ENCODE measurements at regions not wholly inside any gene's neighbourhood (a gene's known extent, or its start where the extent isn't known, plus 50 kb on each side); places are given as distances from the start of the nearest gene placed in this dataset.

DNA sequence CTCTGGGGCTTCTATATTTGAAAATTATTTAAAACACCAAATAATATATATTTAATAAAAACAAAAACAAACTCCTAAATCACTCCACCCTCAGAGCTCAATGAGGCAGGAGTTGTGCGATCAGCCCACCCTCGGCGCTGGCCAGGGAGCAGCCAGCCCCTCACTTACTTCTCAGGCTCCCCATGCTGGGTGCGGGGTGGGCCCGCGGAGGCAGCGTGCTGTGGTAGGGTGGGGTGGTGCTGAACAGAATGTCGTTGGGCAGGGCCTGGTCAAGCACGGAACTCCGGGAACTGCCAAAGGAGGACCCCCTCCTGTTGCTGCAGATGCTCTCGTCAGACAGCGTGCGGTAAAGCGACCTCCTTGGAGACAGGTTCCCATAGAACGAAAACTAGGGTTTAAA lies 204.5 kb downstream of the SIPA1L2 start:
- TF ChIP-seq, protein P1, sequence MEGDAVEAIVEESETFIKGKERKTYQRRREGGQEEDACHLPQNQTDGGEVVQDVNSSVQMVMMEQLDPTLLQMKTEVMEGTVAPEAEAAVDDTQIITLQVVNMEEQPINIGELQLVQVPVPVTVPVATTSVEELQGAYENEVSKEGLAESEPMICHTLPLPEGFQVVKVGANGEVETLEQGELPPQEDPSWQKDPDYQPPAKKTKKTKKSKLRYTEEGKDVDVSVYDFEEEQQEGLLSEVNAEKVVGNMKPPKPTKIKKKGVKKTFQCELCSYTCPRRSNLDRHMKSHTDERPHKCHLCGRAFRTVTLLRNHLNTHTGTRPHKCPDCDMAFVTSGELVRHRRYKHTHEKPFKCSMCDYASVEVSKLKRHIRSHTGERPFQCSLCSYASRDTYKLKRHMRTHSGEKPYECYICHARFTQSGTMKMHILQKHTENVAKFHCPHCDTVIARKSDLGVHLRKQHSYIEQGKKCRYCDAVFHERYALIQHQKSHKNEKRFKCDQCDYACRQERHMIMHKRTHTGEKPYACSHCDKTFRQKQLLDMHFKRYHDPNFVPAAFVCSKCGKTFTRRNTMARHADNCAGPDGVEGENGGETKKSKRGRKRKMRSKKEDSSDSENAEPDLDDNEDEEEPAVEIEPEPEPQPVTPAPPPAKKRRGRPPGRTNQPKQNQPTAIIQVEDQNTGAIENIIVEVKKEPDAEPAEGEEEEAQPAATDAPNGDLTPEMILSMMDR (IDR thresholded peaks at IDR 0.05): no peak
- ChIA-PET CTCF (interaction anchor here (1.1 to 1.2 kb wide), 2 partner anchors 9 to 14 kb away, joined by 3 read pairs; no protein-coding TSS in a partner anchor), POLR2A (no interaction called here)
- no peaks in the 10 kb centered on the region for H3K9me3 ChIP-seq (ENCODE audit: control insufficient read depth in 1 of 2, insufficient read depth in 1 of 2, low read length in 2 of 2)
- H3K4me1 Mint-ChIP-seq (ENCODE audit: low read depth): no peaks in the 10 kb centered on the region
- no peaks in the 10 kb centered on the region for H3K9me3 Mint-ChIP-seq
- ATAC-seq (ENCODE audit: poor library complexity) (no peak), DNase-seq (no peak)
- no peak overlapping the region for H3K27ac ChIP-seq (ENCODE audit: low read depth in 1 of 2, low read length in 2 of 2)
- no peaks in the 10 kb centered on the region for H3K27me3 ChIP-seq (ENCODE audit: control insufficient read depth in 1 of 2, insufficient read depth in 2 of 2, low read length in 2 of 2)
- no peaks in the 10 kb centered on the region for H3K4me1 ChIP-seq (ENCODE audit: insufficient read depth, low read length)
- H3K4me3 Mint-ChIP-seq: no peak overlapping the region
- intact Hi-C loops (cut with DNase I, micrococcal nuclease): no loop called here
- no peaks in the 10 kb centered on the region for H3K27me3 Mint-ChIP-seq
- H3K4me3 ChIP-seq (ENCODE audit: low read length): no peak overlapping the region
- no peak overlapping the region for H3K27ac Mint-ChIP-seq
- no peaks in the 10 kb centered on the region for H3K36me3 Mint-ChIP-seq (ENCODE audit: low read depth)
- no peaks in the 10 kb centered on the region for H3K36me3 ChIP-seq (ENCODE audit: insufficient read depth, low read length)

DNA sequence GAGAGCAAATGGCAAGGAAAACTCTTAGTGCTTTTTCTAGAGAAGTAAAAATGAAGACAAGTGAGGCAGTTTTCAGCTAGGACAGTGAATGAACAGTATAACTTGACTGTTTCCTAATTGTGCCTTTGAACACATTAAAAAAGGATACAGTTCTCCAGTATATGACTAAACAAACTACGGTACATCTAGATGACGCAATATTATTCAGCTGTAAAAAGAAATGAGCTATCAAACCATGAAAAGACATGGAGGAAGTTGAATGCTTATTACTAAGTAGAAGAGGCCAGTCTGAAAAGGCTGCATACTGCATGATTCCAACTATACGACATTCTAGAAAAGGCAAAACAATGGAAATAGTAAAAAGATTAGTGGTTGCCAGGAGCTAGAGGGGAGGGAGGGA lies 206.3 kb downstream of the SIPA1L2 start:
- no peak overlapping the region for H3K4me3 ChIP-seq (ENCODE audit: low read length)
- intact Hi-C loops (cut with DNase I, micrococcal nuclease): no loop called here
- H3K4me3 Mint-ChIP-seq: no peak overlapping the region
- no peaks in the 10 kb centered on the region for H3K9me3 ChIP-seq (ENCODE audit: control insufficient read depth in 1 of 2, insufficient read depth in 1 of 2, low read length in 2 of 2)
- H3K4me1 ChIP-seq (ENCODE audit: insufficient read depth, low read length): no peaks in the 10 kb centered on the region
- H3K36me3 ChIP-seq (ENCODE audit: insufficient read depth, low read length): no peaks in the 10 kb centered on the region
- TF ChIP-seq, protein P1 (IDR thresholded peaks at IDR 0.05): no peak
- DNase-seq (no peak), ATAC-seq (ENCODE audit: poor library complexity) (no peak)
- no peaks in the 10 kb centered on the region for H3K27me3 Mint-ChIP-seq
- ChIA-PET POLR2A (no interaction called here), CTCF (no interaction called here)
- H3K27ac Mint-ChIP-seq: no peak overlapping the region
- H3K27me3 ChIP-seq (ENCODE audit: control insufficient read depth in 1 of 2, insufficient read depth in 2 of 2, low read length in 2 of 2): no peaks in the 10 kb centered on the region
- H3K27ac ChIP-seq (ENCODE audit: low read depth in 1 of 2, low read length in 2 of 2): no peak overlapping the region
- H3K9me3 Mint-ChIP-seq: no peaks in the 10 kb centered on the region
- H3K4me1 Mint-ChIP-seq (ENCODE audit: low read depth): no peaks in the 10 kb centered on the region
- H3K36me3 Mint-ChIP-seq (ENCODE audit: low read depth): no peaks in the 10 kb centered on the region

DNA sequence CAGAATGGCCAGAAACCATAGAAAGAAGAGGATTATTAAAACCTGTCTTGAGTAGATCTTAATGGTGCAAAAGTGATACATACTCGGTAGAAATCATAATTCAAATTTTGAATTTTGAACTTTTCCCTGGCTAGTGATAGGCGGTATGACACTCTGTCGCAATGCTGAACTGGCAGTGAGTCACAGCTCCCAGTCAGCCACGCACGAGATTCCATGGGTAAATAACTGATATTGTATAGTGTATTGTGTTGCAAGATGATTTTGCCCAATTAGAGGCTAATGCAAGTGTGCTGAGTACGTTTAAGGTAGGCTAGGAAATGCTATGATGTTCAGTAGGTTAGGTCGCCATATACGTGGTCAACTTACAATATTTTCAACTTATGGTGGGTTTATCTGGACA lies 207.0 kb downstream of the SIPA1L2 start:
- intact Hi-C loops (cut with DNase I, micrococcal nuclease): no loop called here
- Histone ChIP-seq H3K27ac (ENCODE audit: low read depth in 1 of 2, low read length in 2 of 2) (no peak overlapping the region), H3K27me3 (ENCODE audit: control insufficient read depth in 1 of 2, insufficient read depth in 2 of 2, low read length in 2 of 2) (no peaks in the 10 kb centered on the region), H3K4me1 (ENCODE audit: insufficient read depth, low read length) (no peaks in the 10 kb centered on the region), H3K4me3 (ENCODE audit: low read length) (no peak overlapping the region), H3K9me3 (ENCODE audit: control insufficient read depth in 1 of 2, insufficient read depth in 1 of 2, low read length in 2 of 2) (no peaks in the 10 kb centered on the region), H3K36me3 (ENCODE audit: insufficient read depth, low read length) (no peaks in the 10 kb centered on the region)
- H3K4me3 Mint-ChIP-seq: no peak overlapping the region
- POLR2A ChIA-PET: no interaction called here
- H3K27ac Mint-ChIP-seq: no peak overlapping the region
- no peaks in the 10 kb centered on the region for H3K27me3 Mint-ChIP-seq
- no peaks in the 10 kb centered on the region for H3K9me3 Mint-ChIP-seq
- DNase-seq (no peak), ATAC-seq (ENCODE audit: poor library complexity) (no peak)
- H3K36me3 Mint-ChIP-seq (ENCODE audit: low read depth): no peaks in the 10 kb centered on the region
- H3K4me1 Mint-ChIP-seq (ENCODE audit: low read depth): no peaks in the 10 kb centered on the region
- CTCF ChIA-PET: no interaction called here
- TF ChIP-seq, protein P1 (IDR thresholded peaks at IDR 0.05): no peak
